Femur (tissue), 1 donor: ENCODE measurements at regions not wholly inside any gene's neighbourhood (a gene's known extent, or its start where the extent isn't known, plus 50 kb on each side); places are given as distances from the start of the nearest gene placed in this dataset.

Source experiments
- DNase-seq: peaks from one replicate; pipeline ENCODE4 v3.0.0-alpha.2; 2017

DNA sequence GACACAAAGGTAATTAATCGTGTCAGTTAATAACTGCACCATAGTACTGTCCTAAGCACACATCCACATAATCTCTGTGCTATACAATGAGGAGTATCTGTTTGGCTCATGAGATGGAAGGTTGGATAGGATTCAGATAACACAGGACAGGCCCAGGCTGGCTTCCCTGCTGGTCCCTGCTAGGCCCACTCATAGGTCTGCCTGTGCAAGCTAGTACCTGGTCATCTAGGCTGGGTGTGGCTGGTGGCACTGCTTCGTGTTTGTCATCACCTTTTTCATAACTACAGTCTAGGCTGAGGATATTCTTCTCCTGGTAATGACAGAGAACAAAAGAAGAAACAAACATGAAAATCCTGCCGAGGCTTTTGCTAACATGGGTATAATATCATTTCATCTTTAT, 392.8 kb downstream of the TRIB2 start:
- DNase-seq, result no peak

- no peak for DNase-seq
Measured at GRCh38 chr2:13110825-13111224, 394.1 kb downstream of the TRIB2 start.

- DNase-seq, result no peak
Measured at GRCh38 chr2:13113002-13113401, 396.3 kb downstream of the TRIB2 start.

DNA sequence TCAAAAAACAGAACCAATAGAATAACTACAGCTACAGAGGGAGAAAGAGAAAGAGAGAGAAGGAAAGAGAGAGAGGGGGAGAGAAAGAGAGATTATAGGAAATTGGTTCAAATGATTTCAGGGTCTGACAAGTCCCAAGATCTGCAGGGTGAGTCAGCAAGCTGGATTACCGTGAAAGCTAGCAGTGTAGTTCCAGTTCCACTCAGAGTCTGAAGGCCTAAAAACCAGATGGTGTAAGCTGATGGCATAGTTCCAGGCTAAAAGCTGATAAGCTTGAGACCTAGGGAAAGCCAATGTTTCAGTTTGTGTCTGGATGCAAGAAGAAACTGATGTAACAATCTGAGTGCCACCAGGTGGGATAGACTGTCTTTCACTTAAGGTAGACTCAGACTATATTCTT, 397.7 kb downstream of the TRIB2 start:
- no peak for DNase-seq

GRCh38 chr2:13115643-13116042, 398.9 kb downstream of the TRIB2 start:
- DNase-seq, result no peak

DNA sequence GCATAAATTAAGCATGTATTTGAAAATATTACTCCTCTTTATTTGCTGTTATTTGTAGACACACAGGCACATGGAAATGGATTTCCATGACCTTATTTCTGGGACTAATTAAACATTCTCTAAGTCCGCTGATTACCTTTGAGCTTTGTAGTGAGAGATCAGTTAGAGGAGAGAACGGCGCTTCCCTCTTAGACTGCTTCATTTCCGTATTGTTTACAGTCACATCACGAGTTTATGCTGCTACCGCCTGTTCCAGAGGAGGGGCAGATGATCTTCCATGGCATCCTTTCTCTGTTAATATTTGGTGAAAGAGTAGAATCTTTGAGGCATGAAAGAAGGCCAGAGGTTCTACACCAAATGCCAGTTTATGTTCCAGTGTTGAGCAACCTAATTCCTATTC, 404.4 kb downstream of the TRIB2 start:
- DNase-seq, result no peak

DNA sequence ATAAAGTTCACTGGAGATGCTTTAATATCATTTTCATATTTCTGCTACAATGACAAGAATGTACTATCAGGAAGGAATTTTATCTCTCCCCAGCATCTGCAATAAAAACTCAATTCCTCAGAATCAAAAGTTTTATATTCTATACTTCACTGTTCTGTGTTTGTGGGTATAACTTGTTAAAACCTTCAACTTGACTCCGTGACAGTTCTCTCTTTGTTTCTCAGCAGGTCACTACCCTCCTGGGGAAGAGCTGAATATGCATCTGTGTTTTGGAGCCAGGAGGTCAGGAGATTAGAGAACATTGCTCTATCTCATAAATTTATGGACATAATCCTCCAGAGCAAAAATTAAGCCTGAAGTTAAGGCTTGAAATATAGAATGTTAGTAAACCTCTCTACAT, 411.4 kb downstream of the TRIB2 start:
- no peak for DNase-seq

DNA sequence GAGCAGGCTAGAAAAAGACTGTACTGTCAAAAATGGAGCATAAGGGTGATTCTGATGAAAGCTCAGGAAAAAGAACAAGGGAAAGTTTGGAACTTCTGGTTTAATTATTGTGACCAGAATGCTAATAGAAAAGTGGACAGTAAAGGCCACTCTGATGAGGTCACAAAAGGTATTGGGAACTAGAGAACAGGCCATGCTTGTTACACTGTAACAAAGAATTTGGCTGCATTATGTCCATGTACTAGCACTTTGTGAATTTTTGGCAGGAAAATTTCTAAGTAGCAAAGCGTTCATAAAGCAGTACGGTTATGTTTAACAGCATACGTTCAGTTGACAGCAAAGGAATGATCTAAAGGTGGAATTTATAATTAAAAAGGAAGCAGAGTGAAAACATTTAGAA, 418.6 kb downstream of the TRIB2 start:
- no peak for DNase-seq

GRCh38 chr2:13135856-13136255, 419.1 kb downstream of the TRIB2 start:
- no peak for DNase-seq

- no peak for DNase-seq
Measured at GRCh38 chr2:13137679-13138078, 420.9 kb downstream of the TRIB2 start.

DNA sequence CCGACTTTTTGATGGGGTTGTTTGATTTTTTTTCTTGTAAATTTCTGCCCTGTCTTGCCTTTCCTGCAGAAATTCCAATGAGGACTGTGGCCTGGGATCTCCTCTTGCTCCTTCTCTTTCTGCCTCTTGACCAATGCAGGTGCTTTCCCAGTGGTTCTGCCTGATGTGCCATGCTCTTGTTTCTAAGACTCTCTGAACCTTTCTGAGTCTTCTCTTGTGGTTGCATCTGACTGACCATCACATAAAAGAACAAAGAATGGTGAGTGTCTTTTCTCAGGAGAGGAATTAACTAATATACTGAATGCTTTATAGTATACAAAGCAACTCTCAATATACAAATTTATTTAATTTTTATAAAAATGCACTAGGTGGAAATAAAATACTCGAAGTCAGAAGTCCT, 424.6 kb downstream of the TRIB2 start:
- no peak for DNase-seq

DNA sequence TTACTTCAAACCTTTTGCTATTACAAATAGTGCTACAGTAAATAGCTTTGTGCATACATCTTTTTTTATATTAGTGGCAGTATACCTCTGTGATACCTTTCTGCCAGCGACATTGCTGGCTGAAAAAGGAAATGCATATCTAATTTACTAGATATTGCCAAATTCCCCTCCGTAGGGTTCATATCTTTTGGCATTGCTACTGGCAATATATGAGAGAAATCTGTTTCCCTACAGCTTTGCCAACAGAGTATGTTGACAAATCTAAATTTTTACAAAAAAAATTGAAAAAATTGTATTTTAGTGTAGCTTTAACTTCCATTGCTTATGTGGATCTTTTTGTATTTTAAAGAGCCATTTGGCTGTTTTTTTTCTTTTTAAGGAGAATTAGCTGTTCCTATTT, 426.7 kb downstream of the TRIB2 start:
- no peak for DNase-seq

GRCh38 chr2:13156916-13157315, 440.2 kb downstream of the TRIB2 start:
- DNase-seq, result no peak

GRCh38 chr2:13158466-13158865, 441.7 kb downstream of the TRIB2 start:
- DNase-seq, result no peak

DNA sequence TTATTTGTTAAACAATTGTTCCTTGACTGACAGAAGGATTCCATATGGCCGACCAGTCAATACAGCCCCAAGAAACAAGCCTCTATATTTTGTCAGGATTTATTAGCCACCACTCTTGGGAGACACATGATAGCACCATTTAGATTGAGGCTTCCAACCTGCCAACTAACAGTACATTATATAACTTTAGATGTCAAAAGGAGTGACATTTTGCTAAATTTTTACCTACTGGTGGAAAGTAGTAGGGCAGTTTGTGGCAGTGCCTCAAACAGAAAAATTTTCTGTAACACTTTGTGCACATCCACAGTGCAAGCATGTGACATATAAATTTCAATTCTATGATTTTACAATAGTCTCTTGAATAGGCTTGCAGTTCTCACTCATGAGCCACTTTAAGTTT, 464.0 kb downstream of the TRIB2 start:
- no peak for DNase-seq

DNA sequence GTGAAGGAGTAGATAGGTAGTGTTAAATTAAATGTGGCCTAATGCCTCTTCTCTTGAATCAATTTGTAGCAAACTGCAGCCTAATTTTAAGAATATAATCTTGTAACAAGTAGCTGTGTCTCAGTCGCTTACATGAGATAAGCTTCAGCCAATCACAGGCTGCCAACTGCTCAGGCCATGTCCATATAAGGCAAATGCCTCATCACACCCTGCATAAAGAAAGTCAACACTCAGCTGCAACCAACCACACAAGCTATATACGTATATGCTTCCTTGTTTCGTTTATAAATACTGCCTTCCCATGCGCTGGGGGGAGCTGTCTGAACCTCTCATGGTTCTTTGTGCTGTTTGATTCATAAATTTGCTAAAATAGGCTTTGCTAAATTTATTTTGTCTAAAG, 476.3 kb downstream of the TRIB2 start:
- no peak for DNase-seq

DNA sequence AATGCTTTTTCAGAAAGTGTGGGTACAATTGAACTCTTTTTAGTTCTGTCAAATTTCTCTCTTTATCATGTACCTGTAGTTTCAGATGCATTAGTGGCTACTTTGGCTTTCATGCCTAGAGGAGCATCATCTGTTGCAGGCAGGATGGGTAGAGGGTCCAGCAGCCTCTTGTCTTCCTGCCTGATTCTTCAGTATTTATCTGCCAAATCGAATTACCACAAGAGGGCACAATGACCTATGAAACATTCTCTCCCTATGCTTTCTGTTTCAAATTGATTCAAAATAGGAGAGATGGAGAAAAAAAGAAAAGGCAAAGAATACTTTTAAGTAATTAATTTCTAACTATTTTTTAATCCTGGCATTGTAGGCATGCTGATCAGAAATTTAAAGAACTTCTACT, 477.2 kb downstream of the TRIB2 start:
- no peak for DNase-seq

DNA sequence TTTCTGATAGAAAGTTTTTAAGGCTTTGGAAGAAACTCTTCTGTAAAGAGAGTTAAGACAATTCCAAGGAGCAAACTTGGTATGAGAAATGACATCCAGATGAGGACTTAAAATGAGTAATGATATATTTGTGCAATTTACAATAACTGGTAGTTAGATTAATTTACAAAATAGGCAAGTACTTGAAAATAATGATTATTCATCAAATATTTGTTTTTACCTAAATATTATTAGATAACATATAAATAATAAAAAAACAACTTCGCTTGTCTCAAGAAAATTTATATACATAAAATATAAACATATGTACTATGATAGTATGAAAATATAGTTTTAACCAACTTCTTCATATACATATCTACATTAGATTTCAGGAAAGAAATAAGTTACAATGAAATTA, 478.5 kb downstream of the TRIB2 start:
- no peak for DNase-seq

DNA sequence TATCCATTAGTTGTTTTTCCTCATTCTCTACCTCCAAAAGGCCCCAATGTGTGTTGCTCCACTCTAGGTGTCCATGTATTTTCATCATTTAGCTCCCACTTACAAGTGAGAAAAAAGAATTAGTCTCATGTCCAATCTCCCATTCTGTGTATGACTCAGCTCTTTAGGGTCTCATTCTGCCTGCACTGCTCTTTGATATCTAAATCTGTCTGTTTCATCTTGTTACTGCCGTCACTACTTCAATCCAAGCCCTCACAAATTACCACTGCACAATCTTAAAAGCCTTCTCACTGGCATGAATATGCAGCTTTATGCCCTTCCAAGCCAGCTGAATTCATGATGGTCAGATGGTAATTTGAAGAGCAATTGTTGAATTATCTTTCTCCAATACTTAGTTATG, 480.5 kb downstream of the TRIB2 start:
- no peak for DNase-seq

DNA sequence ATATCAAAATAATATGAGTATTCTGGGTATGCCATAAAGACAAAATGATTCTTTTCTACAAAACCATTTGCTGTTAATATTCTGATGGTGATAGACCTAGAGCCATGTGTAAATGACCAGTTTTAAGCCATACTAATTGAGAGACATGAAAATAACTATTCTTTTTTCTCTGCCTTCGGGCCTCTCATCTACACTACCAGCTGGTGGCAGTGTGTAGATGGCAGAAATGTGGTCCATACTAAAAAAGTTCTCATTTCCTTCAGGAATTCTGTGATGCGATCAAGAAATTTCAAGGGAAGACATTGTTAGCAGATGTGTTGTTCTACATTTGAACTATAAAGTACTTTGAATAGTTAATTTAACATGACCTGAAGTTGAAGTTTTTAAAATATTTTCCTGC, 485.2 kb downstream of the TRIB2 start:
- DNase-seq, result no peak

- DNase-seq, result no peak
Measured at GRCh38 chr2:13212115-13212514, 495.4 kb downstream of the TRIB2 start.

DNA sequence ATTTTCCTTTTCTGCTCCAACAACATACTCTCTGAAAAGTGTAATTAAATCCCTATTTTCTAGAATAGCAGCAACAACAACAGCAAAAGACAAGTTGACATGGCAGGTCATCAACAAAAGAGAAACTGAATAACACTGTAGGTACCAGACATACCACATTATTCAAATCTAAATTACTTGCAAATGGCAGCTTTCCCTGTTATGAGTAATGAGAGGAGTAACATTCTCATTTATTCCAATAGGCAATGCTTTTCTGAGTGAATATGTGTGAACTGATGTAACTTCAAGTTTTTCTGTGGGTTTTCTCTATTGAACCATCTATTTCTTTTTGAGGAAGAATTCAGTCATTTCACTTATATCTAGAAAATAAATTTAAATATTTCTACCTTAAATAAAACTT, 501.5 kb downstream of the TRIB2 start:
- DNase-seq, result no peak

GRCh38 chr2:13227578-13227977, 510.8 kb downstream of the TRIB2 start:
- peak; percentile 19 for DNase-seq

- DNase-seq, result no peak
Measured at GRCh38 chr2:13230221-13230620, 513.5 kb downstream of the TRIB2 start.

- no peak for DNase-seq
Measured at GRCh38 chr2:13240061-13240460, 523.3 kb downstream of the TRIB2 start.

GRCh38 chr2:13240789-13241487, 524.2 kb downstream of the TRIB2 start:
- DNase-seq, result no peak
